SK-N-MC (cell line): ENCODE measurements at regions not wholly inside any gene's neighbourhood (a gene's known extent, or its start where the extent isn't known, plus 50 kb on each side); places are given as distances from the start of the nearest gene placed in this dataset.

Experiments used
- EZH2 ChIP-seq: fragments of 200-600 bp; sonication (generic); IDR thresholded peaks from one replicate; pipeline ENCODE4 v1.6.1; 2017; ENCODE audit warnings: antibody characterized with exemption
- POLR2AphosphoS5 ChIP-seq: IDR thresholded peaks from 2 replicates; pipeline ENCODE4 v1.6.1; 2012; ENCODE audit warnings: mild to moderate bottlenecking, low read depth, low read length, borderline replicate concordance

DNA sequence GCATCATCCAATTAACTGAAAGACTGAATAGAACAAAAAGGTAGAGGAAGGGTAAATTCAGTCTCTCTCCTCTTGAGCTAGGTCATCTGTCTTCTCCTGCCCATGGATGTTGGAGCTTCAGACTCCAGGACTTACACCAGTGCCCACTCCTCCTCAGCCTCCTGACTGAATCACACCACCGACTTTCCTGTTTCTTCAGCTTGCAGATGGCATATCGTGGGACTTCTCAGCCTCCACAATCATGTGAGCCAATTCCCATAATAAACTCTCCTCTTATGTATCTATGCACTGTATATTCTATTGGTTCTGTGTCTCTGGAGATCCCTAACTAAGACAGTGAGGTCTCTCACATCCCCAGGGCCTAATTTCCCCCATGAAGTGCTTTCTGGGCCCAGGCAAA, 140.4 kb downstream of the CD47 start:
- TF ChIP-seq POLR2AphosphoS5 (no peak), EZH2 (no peak)
